GM23338 (cell line): ENCODE measurements at regions not wholly inside any gene's neighbourhood (a gene's known extent, or its start where the extent isn't known, plus 50 kb on each side); places are given as distances from the start of the nearest gene placed in this dataset.

ENCODE experiments used
- POLR2AphosphoS5 ChIP-seq: IDR thresholded peaks from 2 replicates; pipeline ENCODE4 v1.6.1; 2016; ENCODE audit warnings: antibody characterized with exemption, low read depth
- TF ChIP-seq, protein P1 (sequence below), 2 experiments: fragments of 200-600 bp in 1 of 2; sonication (generic) in 1 of 2; conservative IDR thresholded peaks; 2 replicates each; pipeline versions ENCODE4 v1.5.1 to v1.6.1; 2016 to 2017; ENCODE audit warnings: antibody characterized with exemption in 2 of 2, low read depth in 2 of 2, mild to moderate bottlenecking in 2 of 2, moderate library complexity in 1 of 2
- TF ChIP-seq, protein P2 (sequence below): IDR thresholded peaks from one replicate; pipeline ENCODE4 v1.6.1; 2018; ENCODE audit warnings: antibody characterized with exemption; ENCODE audit not compliant: unreplicated experiment
- TF ChIP-seq, protein P3 (sequence below): fragments of 250-450 bp; sonication (Bioruptor Pico); IDR thresholded peaks from 2 replicates; pipeline ENCODE4 v1.5.0; 2020; ENCODE audit warnings: mild to moderate bottlenecking, moderate library complexity

DNA sequence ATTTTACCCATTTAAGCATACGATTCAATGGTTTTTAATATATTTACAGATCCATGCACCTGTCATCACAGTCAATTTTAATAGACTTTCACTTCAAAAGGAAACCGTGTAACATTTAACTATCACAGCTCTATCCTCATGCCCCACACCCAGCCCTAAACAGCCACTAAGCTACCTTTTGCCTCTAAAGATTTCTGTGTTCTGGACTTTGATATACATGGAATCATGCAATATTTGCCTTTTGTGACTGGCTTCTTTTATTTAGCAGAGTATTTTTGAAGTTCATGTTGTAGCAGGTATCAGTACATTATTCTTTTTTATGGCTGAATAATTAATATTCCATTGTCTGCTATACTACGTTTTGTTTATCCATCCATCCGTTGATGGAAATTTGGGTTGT lies 50.3 kb upstream of the STX16 start:
- no peak for TF ChIP-seq POLR2AphosphoS5
- TF ChIP-seq, protein P1, sequence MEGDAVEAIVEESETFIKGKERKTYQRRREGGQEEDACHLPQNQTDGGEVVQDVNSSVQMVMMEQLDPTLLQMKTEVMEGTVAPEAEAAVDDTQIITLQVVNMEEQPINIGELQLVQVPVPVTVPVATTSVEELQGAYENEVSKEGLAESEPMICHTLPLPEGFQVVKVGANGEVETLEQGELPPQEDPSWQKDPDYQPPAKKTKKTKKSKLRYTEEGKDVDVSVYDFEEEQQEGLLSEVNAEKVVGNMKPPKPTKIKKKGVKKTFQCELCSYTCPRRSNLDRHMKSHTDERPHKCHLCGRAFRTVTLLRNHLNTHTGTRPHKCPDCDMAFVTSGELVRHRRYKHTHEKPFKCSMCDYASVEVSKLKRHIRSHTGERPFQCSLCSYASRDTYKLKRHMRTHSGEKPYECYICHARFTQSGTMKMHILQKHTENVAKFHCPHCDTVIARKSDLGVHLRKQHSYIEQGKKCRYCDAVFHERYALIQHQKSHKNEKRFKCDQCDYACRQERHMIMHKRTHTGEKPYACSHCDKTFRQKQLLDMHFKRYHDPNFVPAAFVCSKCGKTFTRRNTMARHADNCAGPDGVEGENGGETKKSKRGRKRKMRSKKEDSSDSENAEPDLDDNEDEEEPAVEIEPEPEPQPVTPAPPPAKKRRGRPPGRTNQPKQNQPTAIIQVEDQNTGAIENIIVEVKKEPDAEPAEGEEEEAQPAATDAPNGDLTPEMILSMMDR (conservative IDR thresholded peaks at IDR 0.05; ENCODE audit: low read depth in 2 of 2): no peak
- TF ChIP-seq, protein P2, sequence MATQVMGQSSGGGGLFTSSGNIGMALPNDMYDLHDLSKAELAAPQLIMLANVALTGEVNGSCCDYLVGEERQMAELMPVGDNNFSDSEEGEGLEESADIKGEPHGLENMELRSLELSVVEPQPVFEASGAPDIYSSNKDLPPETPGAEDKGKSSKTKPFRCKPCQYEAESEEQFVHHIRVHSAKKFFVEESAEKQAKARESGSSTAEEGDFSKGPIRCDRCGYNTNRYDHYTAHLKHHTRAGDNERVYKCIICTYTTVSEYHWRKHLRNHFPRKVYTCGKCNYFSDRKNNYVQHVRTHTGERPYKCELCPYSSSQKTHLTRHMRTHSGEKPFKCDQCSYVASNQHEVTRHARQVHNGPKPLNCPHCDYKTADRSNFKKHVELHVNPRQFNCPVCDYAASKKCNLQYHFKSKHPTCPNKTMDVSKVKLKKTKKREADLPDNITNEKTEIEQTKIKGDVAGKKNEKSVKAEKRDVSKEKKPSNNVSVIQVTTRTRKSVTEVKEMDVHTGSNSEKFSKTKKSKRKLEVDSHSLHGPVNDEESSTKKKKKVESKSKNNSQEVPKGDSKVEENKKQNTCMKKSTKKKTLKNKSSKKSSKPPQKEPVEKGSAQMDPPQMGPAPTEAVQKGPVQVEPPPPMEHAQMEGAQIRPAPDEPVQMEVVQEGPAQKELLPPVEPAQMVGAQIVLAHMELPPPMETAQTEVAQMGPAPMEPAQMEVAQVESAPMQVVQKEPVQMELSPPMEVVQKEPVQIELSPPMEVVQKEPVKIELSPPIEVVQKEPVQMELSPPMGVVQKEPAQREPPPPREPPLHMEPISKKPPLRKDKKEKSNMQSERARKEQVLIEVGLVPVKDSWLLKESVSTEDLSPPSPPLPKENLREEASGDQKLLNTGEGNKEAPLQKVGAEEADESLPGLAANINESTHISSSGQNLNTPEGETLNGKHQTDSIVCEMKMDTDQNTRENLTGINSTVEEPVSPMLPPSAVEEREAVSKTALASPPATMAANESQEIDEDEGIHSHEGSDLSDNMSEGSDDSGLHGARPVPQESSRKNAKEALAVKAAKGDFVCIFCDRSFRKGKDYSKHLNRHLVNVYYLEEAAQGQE: no peak
- TF ChIP-seq, protein P3, sequence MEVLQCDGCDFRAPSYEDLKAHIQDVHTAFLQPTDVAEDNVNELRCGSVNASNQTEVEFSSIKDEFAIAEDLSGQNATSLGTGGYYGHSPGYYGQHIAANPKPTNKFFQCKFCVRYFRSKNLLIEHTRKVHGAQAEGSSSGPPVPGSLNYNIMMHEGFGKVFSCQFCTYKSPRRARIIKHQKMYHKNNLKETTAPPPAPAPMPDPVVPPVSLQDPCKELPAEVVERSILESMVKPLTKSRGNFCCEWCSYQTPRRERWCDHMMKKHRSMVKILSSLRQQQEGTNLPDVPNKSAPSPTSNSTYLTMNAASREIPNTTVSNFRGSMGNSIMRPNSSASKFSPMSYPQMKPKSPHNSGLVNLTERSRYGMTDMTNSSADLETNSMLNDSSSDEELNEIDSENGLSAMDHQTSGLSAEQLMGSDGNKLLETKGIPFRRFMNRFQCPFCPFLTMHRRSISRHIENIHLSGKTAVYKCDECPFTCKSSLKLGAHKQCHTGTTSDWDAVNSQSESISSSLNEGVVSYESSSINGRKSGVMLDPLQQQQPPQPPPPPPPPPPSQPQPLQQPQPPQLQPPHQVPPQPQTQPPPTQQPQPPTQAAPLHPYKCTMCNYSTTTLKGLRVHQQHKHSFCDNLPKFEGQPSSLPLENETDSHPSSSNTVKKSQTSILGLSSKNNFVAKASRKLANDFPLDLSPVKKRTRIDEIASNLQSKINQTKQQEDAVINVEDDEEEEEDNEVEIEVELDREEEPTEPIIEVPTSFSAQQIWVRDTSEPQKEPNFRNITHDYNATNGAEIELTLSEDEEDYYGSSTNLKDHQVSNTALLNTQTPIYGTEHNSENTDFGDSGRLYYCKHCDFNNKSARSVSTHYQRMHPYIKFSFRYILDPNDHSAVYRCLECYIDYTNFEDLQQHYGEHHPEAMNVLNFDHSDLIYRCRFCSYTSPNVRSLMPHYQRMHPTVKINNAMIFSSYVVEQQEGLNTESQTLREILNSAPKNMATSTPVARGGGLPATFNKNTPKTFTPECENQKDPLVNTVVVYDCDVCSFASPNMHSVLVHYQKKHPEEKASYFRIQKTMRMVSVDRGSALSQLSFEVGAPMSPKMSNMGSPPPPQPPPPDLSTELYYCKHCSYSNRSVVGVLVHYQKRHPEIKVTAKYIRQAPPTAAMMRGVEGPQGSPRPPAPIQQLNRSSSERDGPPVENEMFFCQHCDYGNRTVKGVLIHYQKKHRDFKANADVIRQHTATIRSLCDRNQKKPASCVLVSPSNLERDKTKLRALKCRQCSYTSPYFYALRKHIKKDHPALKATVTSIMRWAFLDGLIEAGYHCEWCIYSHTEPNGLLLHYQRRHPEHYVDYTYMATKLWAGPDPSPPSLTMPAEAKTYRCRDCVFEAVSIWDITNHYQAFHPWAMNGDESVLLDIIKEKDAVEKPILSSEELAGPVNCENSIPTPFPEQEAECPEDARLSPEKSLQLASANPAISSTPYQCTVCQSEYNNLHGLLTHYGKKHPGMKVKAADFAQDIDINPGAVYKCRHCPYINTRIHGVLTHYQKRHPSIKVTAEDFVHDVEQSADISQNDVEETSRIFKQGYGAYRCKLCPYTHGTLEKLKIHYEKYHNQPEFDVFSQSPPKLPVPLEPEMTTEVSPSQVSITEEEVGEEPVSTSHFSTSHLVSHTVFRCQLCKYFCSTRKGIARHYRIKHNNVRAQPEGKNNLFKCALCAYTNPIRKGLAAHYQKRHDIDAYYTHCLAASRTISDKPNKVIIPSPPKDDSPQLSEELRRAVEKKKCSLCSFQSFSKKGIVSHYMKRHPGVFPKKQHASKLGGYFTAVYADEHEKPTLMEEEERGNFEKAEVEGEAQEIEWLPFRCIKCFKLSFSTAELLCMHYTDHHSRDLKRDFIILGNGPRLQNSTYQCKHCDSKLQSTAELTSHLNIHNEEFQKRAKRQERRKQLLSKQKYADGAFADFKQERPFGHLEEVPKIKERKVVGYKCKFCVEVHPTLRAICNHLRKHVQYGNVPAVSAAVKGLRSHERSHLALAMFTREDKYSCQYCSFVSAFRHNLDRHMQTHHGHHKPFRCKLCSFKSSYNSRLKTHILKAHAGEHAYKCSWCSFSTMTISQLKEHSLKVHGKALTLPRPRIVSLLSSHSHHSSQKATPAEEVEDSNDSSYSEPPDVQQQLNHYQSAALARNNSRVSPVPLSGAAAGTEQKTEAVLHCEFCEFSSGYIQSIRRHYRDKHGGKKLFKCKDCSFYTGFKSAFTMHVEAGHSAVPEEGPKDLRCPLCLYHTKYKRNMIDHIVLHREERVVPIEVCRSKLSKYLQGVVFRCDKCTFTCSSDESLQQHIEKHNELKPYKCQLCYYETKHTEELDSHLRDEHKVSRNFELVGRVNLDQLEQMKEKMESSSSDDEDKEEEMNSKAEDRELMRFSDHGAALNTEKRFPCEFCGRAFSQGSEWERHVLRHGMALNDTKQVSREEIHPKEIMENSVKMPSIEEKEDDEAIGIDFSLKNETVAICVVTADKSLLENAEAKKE (CRISPR knock-in tag): no peak
